HG03280 (cell line): ENCODE measurements at regions not wholly inside any gene's neighbourhood (a gene's known extent, or its start where the extent isn't known, plus 50 kb on each side); places are given as distances from the start of the nearest gene placed in this dataset.
"Not testable (repeated sequence)": the region's sequence is repeated elsewhere in the genome, so short reads cannot be mapped to it uniquely, and the experiment has no call there.

Experiments
- ATAC-seq: cut with Tn5 transposase; IDR thresholded peaks from one replicate; pipeline ENCODE4 v1.9.1; 2021; ENCODE audit warnings: mild to moderate bottlenecking, moderate library complexity; ENCODE audit not compliant: unreplicated experiment

- no peak for ATAC-seq
Observed at GRCh38 chr9:82761956-82762355, 301.0 kb downstream of the RASEF start.

GRCh38 chr9:82763656-82764055, 299.3 kb downstream of the RASEF start:
- ATAC-seq = no peak

GRCh38 chr9:82764061-82764668, 298.8 kb downstream of the RASEF start:
- ATAC-seq = no peak

GRCh38 chr9:82774707-82775231, 288.2 kb downstream of the RASEF start:
- ATAC-seq = not testable (repeated sequence)

GRCh38 chr9:82776508-82776907, 286.4 kb downstream of the RASEF start:
- ATAC-seq = no peak

- no peak for ATAC-seq
Observed at GRCh38 chr9:82777366-82777765, 285.6 kb downstream of the RASEF start.

GRCh38 chr9:82778923-82779322, 284.0 kb downstream of the RASEF start:
- ATAC-seq = not testable (repeated sequence)

GRCh38 chr9:82780017-82780416, 282.9 kb downstream of the RASEF start:
- no peak for ATAC-seq

- ATAC-seq = no peak
Observed at GRCh38 chr9:82781921-82782392, 281.0 kb downstream of the RASEF start.

GRCh38 chr9:82783045-82783444, 279.9 kb downstream of the RASEF start:
- no peak for ATAC-seq

GRCh38 chr9:82784589-82784988, 278.4 kb downstream of the RASEF start:
- ATAC-seq = no peak

- no peak for ATAC-seq
Observed at GRCh38 chr9:82789155-82789824, 273.7 kb downstream of the RASEF start.

GRCh38 chr9:82790875-82791274, 272.1 kb downstream of the RASEF start:
- ATAC-seq = no peak

- ATAC-seq = no peak
Observed at GRCh38 chr9:82791692-82792091, 271.2 kb downstream of the RASEF start.

- no peak for ATAC-seq
Observed at GRCh38 chr9:82797534-82797933, 265.4 kb downstream of the RASEF start.

GRCh38 chr9:82799286-82799685, 263.7 kb downstream of the RASEF start:
- no peak for ATAC-seq

GRCh38 chr9:82805027-82805426, 257.9 kb downstream of the RASEF start:
- ATAC-seq = no peak

GRCh38 chr9:82808478-82808877, 254.5 kb downstream of the RASEF start:
- no peak for ATAC-seq

- ATAC-seq = no peak
Observed at GRCh38 chr9:82810915-82811314, 252.0 kb downstream of the RASEF start.

GRCh38 chr9:82819260-82819659, 243.7 kb downstream of the RASEF start:
- ATAC-seq = no peak

- ATAC-seq = no peak
Observed at GRCh38 chr9:82820186-82820585, 242.8 kb downstream of the RASEF start.

GRCh38 chr9:82829818-82830217, 233.1 kb downstream of the RASEF start:
- ATAC-seq = no peak
